Pancreas (tissue), 10 donors: ENCODE measurements at regions not wholly inside any gene's neighbourhood (a gene's known extent, or its start where the extent isn't known, plus 50 kb on each side); places are given as distances from the start of the nearest gene placed in this dataset.
A peak's percentile ranks its signal among the peaks of the same experiment; 100 is the strongest.

Source experiments
- ATAC-seq, 4 donors: fragments of 200-7000 bp; cut with Tn5 transposase; one replicate each; pipeline versions ENCODE4 v1.8.0 to v1.9.1; 2020; ENCODE audit warnings: mild to moderate bottlenecking in 4 of 4, moderate library complexity in 4 of 4
- DNase-seq, 6 donors: peaks; one replicate each; pipeline ENCODE4 v3.0.0-alpha.2; 2020
- FAIRE-seq: peaks from 2 replicates; lab custom pipeline; 2012; peaks lifted over from hg19 to GRCh38; lab: Jason Lieb, UNC
- H3K27ac ChIP-seq, 4 donors: fragments of 200-600 bp; sonication (generic); 1 replicate in 3 of 4; 2 replicates in 1 of 4; pipeline versions ENCODE4 v1.5.0 to v1.8.0; 2020
- H3K27me3 ChIP-seq, 4 donors: fragments of 200-600 bp; one replicate each; pipeline ENCODE4 v1.8.0; 2021
- H3K36me3 ChIP-seq, 3 donors: fragments of 200-600 bp; sonication (generic) in 1 of 3; one replicate each; pipeline versions ENCODE4 v1.5.0 to v1.8.0; 2020 to 2021
- H3K4me1 ChIP-seq, 3 donors: fragments of 200-600 bp; one replicate each; pipeline ENCODE4 v1.8.0; 2021
- H3K4me3 ChIP-seq, 4 donors: fragments of 200-600 bp; sonication (generic) in 2 of 4; one replicate each; pipeline versions ENCODE4 v1.5.0 to v1.8.0; 2020 to 2021
- H3K9me3 ChIP-seq, 4 donors: fragments of 200-600 bp; one replicate each; pipeline ENCODE4 v1.8.0; 2021
- whole genome bisulfite sequencing, 2 donors: extraction: QIAGEN DNeasy Blood & Tissue Kit; methylation state at CpG; one replicate each; pipeline ENCODE4 v1.1.7; 2013; 5-methylcytosine and 5-hydroxymethylcytosine counted together
- intact Hi-C, 3 donors: fragments of 100-400 bp; cut with DNase I; formaldehyde crosslinking; loops; one replicate each; pipeline versions ENCODE4 v1.11.1 to v1.14.2; 2022
- TF ChIP-seq, protein P1 (sequence below), 4 donors: fragments of 200-600 bp; sonication (generic) in 3 of 4; IDR thresholded peaks; one replicate each; pipeline versions ENCODE4 v1.5.0 to v1.8.0; 2021; ENCODE audit warnings: antibody characterized with exemption in 4 of 4
- donor health status: healthy with polysubstance abuse.
- donor health status: DM: no; HTN: no; CAD: no; lungs with moderate emphysema.
- donor health status: DM: no; HTN: no; CAD: no.
- donor health status: control.
- donor health status: control.
- donor health status: Bipolar disorder and iron deficiency.
- donor health status: DM: yes; HTN: yes; CAD: no.
- donor health status: DM: no; HTN: no; CAD: no.
- donor health status: DM: no; HTN: no; CAD: no.
- donor health status: DM: yes; HTN: yes; CAD: no.

DNA sequence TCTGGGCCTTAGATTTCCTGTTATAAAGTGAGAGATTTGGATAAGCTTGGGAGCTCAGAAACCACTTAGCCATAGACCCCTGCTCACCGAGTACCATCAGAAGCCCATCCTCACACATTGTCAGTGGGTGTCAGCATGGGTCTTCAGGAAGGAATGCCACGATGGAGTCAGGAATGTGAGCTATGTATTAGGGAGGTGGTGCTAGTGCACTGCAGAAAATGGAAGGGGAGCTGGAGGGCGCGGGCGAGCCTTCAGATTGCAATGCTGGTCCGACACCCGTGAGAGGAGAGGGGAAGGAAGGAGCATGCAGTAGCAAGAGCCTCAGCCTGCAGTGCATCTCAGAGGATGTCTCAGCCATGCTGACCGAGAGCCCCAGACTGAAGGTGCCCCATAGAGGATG is 294.5 kb downstream of the FOXL1 start:
- TF ChIP-seq, protein P1, sequence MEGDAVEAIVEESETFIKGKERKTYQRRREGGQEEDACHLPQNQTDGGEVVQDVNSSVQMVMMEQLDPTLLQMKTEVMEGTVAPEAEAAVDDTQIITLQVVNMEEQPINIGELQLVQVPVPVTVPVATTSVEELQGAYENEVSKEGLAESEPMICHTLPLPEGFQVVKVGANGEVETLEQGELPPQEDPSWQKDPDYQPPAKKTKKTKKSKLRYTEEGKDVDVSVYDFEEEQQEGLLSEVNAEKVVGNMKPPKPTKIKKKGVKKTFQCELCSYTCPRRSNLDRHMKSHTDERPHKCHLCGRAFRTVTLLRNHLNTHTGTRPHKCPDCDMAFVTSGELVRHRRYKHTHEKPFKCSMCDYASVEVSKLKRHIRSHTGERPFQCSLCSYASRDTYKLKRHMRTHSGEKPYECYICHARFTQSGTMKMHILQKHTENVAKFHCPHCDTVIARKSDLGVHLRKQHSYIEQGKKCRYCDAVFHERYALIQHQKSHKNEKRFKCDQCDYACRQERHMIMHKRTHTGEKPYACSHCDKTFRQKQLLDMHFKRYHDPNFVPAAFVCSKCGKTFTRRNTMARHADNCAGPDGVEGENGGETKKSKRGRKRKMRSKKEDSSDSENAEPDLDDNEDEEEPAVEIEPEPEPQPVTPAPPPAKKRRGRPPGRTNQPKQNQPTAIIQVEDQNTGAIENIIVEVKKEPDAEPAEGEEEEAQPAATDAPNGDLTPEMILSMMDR (IDR thresholded peaks at IDR 0.05), result no peak
- Histone ChIP-seq H3K36me3 (no peaks in the 10 kb centered on the region), H3K4me1 (no peaks in the 10 kb centered on the region), H3K4me3 (no peak overlapping the region), H3K27ac (no peak overlapping the region), H3K9me3 (no peaks in the 10 kb centered on the region), H3K27me3 (peaks cover 0 to under 1% (median 0%) of the 10 kb centered on the region in 4 donors)
- 84 to 85% methylated on average over 8 of the region's 8 CpGs for WGBS, 2 donors
- FAIRE-seq (no peak), ATAC-seq (no peak), DNase-seq (peak in 1 of 6 donors; percentile 11)
- intact Hi-C loops, result no loop called here

DNA sequence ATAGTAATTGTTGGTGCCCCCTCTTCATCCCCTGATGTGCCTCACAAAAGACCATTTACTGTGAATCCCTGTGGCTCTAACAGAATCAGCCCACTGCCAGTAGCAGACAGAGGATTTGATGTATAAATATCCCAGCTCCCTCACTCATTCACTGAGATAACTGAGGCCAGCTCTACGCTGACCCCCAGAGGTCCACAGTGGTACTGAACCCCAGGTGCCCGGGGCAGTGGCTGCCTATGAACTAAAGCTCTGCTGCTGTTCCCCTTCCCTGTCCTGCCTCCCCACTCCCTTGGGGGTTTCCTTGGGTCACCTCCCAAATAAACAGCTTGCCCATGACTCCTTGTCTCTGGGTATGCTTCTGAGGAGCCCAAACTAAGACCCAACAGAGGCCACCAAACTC is 295.8 kb downstream of the FOXL1 start:
- WGBS, 2 donors, result 36 to 51% methylated on average over 2 of the region's 2 CpGs

DNA sequence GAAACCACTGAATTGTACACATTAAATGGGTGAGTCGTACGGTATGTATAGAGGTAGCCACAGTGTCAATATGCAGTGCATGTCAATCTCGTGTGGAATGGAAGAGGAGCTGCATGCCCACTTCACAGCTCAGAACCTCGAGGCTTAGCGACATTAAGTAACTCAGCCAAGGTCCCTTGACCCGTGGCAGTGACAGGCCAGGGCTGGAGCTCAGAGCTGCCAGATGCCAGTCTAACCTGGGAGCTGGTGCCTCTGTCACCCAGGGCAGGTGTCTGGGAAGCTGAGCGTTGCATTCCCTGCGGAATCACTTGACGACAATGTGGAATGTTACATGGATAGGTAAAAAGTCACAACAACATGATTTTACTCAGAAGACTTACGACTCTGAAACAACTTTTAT is 298.1 kb downstream of the FOXL1 start:
- TF ChIP-seq, protein P1 (IDR thresholded peaks at IDR 0.05), result no peak
- 62 to 66% methylated on average over 10 of the region's 10 CpGs for WGBS, 2 donors
- Histone ChIP-seq H3K9me3 (no peaks in the 10 kb centered on the region), H3K4me3 (no peak overlapping the region), H3K4me1 (no peaks in the 10 kb centered on the region), H3K27me3 (peaks cover 0 to 7% (median 0%) of the 10 kb centered on the region in 4 donors), H3K36me3 (no peaks in the 10 kb centered on the region), H3K27ac (no peak overlapping the region)
- intact Hi-C loops, result no loop called here
- DNase-seq (no peak), ATAC-seq (no peak), FAIRE-seq (no peak)

More for the DNA sequence above, 295.8 kb downstream of the FOXL1 start:
- Histone ChIP-seq H3K9me3 (no peaks in the 10 kb centered on the region), H3K27me3 (peaks cover 0 to 7% (median 0%) of the 10 kb centered on the region in 4 donors), H3K4me1 (no peaks in the 10 kb centered on the region), H3K4me3 (no peak overlapping the region), H3K27ac (no peak overlapping the region), H3K36me3 (no peaks in the 10 kb centered on the region)
- ATAC-seq (no peak), FAIRE-seq (no peak), DNase-seq (no peak)
- intact Hi-C loops, result no loop called here
- TF ChIP-seq, protein P1 (IDR thresholded peaks at IDR 0.05), result no peak

DNA sequence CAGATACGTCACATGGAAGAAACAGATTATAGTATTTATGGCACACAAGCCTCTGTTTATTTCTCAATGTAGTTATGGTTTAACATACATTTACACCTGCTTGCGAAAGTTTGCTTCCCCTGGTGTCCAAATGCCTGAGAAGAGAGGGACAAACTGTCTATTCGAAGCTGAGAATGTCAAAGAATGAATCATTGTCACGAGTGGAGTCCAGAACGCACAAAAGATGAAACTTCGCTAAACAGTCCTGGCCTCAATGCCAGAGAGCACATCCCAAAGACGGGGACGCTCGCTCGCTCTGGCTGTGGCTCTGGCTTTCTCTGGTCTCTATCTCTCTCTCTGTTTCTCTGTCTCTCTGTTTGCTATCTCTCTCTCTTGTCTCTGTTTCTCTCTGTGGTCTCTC is 298.8 kb downstream of the FOXL1 start:
- DNase-seq, result no peak
- FAIRE-seq, result no peak
- WGBS, 2 donors, result 61 to 71% methylated on average over 10 of the region's 10 CpGs

DNA sequence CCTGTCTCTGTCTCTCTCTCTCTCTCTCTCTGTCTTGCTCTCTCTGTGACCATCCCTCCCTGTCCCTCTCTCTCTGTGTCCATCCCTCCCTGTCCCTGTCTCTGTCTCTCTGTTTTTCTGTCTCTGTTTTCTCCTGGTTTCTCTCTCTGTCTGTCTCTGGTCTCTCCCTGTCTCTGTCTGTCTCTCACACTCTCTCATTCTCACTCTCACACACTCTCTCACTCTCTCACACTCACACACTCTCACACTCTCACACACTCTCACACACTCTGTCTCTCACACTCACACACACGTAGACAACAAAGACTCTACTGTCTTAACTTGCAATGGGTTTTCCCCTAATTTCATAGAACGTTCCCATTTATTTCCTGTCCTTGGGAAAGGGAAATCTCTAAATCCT is 299.5 kb downstream of the FOXL1 start:
- no peak overlapping the region for H3K27ac ChIP-seq
- no peaks in the 10 kb centered on the region for H3K4me1 ChIP-seq
- no peaks in the 10 kb centered on the region for H3K36me3 ChIP-seq
- peaks cover 0 to 7% (median 0%) of the 10 kb centered on the region in 4 donors for H3K27me3 ChIP-seq
- 20 to 25% methylated on average over 2 of the region's 2 CpGs for WGBS, 2 donors
- no peaks in the 10 kb centered on the region for H3K9me3 ChIP-seq
- DNase-seq, result no peak
- no peak for FAIRE-seq
- no peak overlapping the region for H3K4me3 ChIP-seq
- ATAC-seq, result no peak
- intact Hi-C loops, result no loop called here
- TF ChIP-seq, protein P1 (IDR thresholded peaks at IDR 0.05), result no peak

More for the DNA sequence above, 298.8 kb downstream of the FOXL1 start:
- H3K4me3 ChIP-seq, result no peak overlapping the region
- no peaks in the 10 kb centered on the region for H3K9me3 ChIP-seq
- intact Hi-C loops, result no loop called here
- H3K36me3 ChIP-seq, result no peaks in the 10 kb centered on the region
- H3K27me3 ChIP-seq, result peaks cover 0 to 7% (median 0%) of the 10 kb centered on the region in 4 donors
- TF ChIP-seq, protein P1 (IDR thresholded peaks at IDR 0.05), result no peak
- no peak overlapping the region for H3K27ac ChIP-seq
- no peaks in the 10 kb centered on the region for H3K4me1 ChIP-seq
- no peak for ATAC-seq
